ENCODE measurements at regions not wholly inside any gene's neighbourhood (a gene's known extent, or its start where the extent isn't known, plus 50 kb on each side); places are given as distances from the start of the nearest gene placed in this dataset.
A peak's percentile ranks its signal among the peaks of the same experiment; 100 is the strongest.
"Not testable (repeated sequence)": the region's sequence is repeated elsewhere in the genome, so short reads cannot be mapped to it uniquely, and the experiment has no call there.

DNA sequence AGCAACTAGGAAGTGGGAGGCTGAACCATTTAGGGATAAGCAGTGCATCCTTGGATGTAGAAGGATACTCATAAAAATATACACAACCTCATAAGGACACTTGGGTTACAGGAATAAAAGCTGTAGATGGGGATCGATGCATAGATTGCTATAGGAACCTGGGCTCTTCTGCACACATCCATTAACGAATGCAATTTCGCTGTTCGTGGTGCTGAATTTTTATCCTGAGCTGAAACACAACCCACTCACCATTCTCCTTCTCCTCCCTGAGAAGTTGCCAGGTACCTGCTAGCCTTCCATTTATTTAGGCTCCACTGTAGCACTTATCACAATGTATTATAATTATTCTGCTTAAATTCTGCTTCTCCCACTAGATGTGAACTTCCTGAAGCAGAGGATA lies 320.6 kb upstream of the BRINP1 start:
- H3K4me3 Mint-ChIP-seq = no peak overlapping the region
- H3K36me3 Mint-ChIP-seq (ENCODE audit: low read depth) = no peaks in the 10 kb centered on the region
- H3K4me1 Mint-ChIP-seq = no peaks in the 10 kb centered on the region
- H3K9me3 Mint-ChIP-seq = no peaks in the 10 kb centered on the region
- H3K27ac Mint-ChIP-seq = no peak overlapping the region
- peak; percentile 56 for DNase-seq
- TF ChIP-seq, protein P1, sequence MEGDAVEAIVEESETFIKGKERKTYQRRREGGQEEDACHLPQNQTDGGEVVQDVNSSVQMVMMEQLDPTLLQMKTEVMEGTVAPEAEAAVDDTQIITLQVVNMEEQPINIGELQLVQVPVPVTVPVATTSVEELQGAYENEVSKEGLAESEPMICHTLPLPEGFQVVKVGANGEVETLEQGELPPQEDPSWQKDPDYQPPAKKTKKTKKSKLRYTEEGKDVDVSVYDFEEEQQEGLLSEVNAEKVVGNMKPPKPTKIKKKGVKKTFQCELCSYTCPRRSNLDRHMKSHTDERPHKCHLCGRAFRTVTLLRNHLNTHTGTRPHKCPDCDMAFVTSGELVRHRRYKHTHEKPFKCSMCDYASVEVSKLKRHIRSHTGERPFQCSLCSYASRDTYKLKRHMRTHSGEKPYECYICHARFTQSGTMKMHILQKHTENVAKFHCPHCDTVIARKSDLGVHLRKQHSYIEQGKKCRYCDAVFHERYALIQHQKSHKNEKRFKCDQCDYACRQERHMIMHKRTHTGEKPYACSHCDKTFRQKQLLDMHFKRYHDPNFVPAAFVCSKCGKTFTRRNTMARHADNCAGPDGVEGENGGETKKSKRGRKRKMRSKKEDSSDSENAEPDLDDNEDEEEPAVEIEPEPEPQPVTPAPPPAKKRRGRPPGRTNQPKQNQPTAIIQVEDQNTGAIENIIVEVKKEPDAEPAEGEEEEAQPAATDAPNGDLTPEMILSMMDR (IDR thresholded peaks at IDR 0.05) = no peak
- peaks cover 31% of the 10 kb centered on the region for H3K27me3 Mint-ChIP-seq (ENCODE audit: low read depth, poor library complexity)

DNA sequence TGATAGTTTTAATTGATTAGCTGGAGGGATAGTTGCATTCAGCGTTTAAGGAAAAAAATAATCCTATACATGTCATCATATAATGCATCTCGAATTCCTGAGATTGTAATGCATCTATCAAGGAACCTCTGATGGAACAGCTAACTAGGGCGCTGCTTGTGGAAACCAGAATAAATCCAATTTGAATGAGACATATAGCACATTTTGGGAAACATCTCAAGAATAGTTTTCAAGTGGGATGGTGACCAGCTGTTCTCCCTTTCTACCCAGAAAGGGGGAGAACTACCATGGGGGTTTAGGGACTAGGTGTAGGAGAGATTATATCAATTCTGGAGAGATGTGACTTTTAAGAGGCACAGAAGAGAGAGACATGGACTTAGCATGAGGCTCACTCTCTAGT lies 319.3 kb upstream of the BRINP1 start:
- TF ChIP-seq, protein P1 (IDR thresholded peaks at IDR 0.05) = no peak
- no peak overlapping the region for H3K4me3 Mint-ChIP-seq
- H3K27me3 Mint-ChIP-seq (ENCODE audit: low read depth, poor library complexity) = peaks cover 29% of the 10 kb centered on the region
- no peaks in the 10 kb centered on the region for H3K9me3 Mint-ChIP-seq
- H3K4me1 Mint-ChIP-seq = no peaks in the 10 kb centered on the region
- no peak overlapping the region for H3K27ac Mint-ChIP-seq
- DNase-seq = no peak
- H3K36me3 Mint-ChIP-seq (ENCODE audit: low read depth) = no peaks in the 10 kb centered on the region

DNA sequence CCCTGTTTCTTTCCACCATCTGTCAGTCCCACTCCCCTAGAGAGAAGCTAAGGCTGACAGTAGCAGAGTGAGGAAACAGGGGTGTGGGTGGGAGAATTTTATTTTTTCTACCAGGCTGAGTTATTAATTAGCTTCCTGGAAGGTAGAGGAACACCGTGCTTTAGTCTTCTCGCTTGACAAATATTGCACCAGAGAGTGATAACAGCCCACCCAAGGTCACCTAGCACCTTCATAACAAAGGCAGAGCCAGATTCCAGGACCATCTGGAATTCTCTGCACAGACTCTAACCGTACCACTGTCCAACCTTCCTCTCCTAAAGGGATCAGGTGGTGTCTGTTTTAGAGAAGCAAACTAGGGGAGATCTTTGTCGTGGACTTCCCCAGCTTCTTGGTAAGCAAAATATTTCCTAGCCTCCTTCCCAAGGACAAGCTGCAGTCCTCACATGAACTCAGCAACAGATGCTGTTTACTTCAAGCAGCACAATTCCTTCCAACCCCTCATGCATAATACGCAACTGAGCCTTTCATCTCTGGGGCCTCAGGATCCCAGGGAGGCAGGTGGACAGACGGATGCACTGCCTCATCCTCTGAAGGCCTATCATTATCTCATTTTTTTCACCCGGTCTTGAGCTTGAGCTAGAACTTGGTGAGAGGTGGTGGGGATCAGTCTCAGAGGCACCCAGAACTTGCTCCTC lies 308.7 kb upstream of the BRINP1 start:
- peaks cover 19% of the 10 kb centered on the region for H3K27me3 Mint-ChIP-seq (ENCODE audit: low read depth, poor library complexity)
- H3K9me3 Mint-ChIP-seq = no peaks in the 10 kb centered on the region
- H3K36me3 Mint-ChIP-seq (ENCODE audit: low read depth) = no peaks in the 10 kb centered on the region
- no peak overlapping the region for H3K27ac Mint-ChIP-seq
- TF ChIP-seq, protein P1 (IDR thresholded peaks at IDR 0.05) = no peak
- H3K4me1 Mint-ChIP-seq = no peaks in the 10 kb centered on the region
- H3K4me3 Mint-ChIP-seq = no peak overlapping the region
- DNase-seq = no peak

DNA sequence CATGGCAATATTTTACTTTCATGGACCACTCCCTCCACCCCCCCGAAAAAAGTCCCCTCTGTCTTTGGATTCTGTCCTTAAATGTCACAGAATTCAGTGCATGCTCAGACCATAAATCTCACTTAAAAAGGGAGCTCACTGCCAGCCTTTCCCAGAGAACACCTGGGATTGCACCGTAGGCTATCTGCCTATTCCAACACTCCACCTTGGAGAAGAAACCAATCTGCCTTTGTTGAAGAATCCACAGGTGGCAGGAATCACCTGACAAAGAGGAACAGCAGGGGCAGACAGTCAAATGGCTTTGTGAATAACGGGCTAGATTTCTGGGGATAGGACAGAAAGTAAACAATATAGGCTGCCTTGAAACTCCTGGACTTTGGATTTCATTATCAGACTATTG lies 306.7 kb upstream of the BRINP1 start:
- TF ChIP-seq, protein P1 (IDR thresholded peaks at IDR 0.05) = no peak
- no peaks in the 10 kb centered on the region for H3K36me3 Mint-ChIP-seq (ENCODE audit: low read depth)
- no peaks in the 10 kb centered on the region for H3K4me1 Mint-ChIP-seq
- no peak overlapping the region for H3K27ac Mint-ChIP-seq
- no peak for DNase-seq
- H3K9me3 Mint-ChIP-seq = no peaks in the 10 kb centered on the region
- no peak overlapping the region for H3K4me3 Mint-ChIP-seq
- peaks cover 13% of the 10 kb centered on the region for H3K27me3 Mint-ChIP-seq (ENCODE audit: low read depth, poor library complexity)

DNA sequence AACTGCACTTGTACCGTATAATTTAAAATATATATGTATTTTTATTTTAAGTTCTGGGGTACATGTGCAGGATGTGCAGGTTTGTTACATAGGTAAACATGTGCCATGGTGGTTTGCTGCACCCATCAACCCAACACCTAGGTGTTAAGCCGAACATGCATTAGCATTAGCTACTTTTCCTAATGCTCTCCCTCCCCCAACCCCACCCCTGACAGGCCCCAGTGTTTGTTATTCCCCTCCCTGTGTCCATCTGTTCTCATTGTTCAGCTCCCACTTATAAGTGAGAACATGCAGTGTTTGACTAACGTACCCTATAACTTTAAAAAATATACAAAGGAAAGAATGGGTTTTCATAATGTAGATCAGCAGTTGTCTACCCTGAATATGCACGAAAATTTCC lies 303.5 kb upstream of the BRINP1 start:
- not testable (repeated sequence) for H3K9me3 Mint-ChIP-seq; H3K27ac Mint-ChIP-seq; DNase-seq; H3K36me3 Mint-ChIP-seq (ENCODE audit: low read depth); H3K4me3 Mint-ChIP-seq; H3K4me1 Mint-ChIP-seq
- H3K27me3 Mint-ChIP-seq (ENCODE audit: low read depth, poor library complexity) = peaks cover 11% of the 10 kb centered on the region

DNA sequence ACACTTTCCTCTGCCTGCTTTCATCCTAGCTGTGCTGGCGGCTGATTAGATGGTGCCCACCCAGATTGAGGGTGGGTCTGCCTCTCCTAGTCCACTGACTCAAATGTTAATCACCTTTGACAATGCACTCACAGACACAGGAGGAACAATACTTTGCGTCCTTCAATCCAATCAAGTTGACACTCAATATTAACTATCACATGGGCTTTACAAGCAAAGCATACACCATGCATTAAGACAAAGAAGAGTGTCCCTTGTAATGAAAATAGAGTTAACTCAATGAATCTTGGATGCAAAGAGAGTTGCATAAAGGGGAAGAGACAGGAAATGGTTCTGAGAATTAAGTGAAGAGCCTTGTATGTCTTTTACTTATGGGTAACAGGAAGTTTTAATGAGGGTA lies 298.7 kb upstream of the BRINP1 start:
- DNase-seq = no peak
- no peak overlapping the region for H3K4me3 Mint-ChIP-seq
- TF ChIP-seq, protein P1 (IDR thresholded peaks at IDR 0.05) = no peak
- peaks cover 11% of the 10 kb centered on the region for H3K27me3 Mint-ChIP-seq (ENCODE audit: low read depth, poor library complexity)
- H3K36me3 Mint-ChIP-seq (ENCODE audit: low read depth) = no peaks in the 10 kb centered on the region
- no peak overlapping the region for H3K27ac Mint-ChIP-seq
- H3K4me1 Mint-ChIP-seq = peaks cover 6% of the 10 kb centered on the region
- no peaks in the 10 kb centered on the region for H3K9me3 Mint-ChIP-seq

All from nephron progenitor cell (in vitro differentiated cells).